ENCODE measurements at regions not wholly inside any gene's neighbourhood (a gene's known extent, or its start where the extent isn't known, plus 50 kb on each side); places are given as distances from the start of the nearest gene placed in this dataset.

DNA sequence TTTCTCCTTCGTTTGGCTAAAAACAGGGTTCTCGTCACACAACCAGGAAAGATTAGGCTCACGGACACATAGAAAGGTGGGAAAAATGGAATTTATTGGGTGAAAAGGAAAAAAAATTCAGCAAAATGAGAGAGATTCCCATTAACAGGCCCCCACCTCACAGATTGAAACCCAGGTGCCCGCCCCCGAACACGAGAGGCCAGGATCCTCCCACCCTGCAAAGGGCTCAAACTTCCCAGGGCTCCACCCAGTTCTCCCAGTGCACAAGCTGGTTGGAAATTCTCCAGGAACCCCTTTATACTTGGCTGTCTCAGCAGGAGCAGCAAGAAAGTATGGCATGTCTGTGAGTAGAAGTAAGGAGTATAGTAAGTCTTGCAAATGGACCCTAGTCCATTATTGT, 499.7 kb downstream of the RWDD3 start:
- no peak for TF ChIP-seq EZH2 (IDR thresholded peaks at IDR 0.05)
- no peak for TF ChIP-seq POLR2AphosphoS5 (IDR thresholded peaks at IDR 0.05; ENCODE audit: borderline replicate concordance, low read depth, low read length)

All from SK-N-MC (cell line).